ENCODE measurements at regions not wholly inside any gene's neighbourhood (a gene's known extent, or its start where the extent isn't known, plus 50 kb on each side); places are given as distances from the start of the nearest gene placed in this dataset.

- Histone ChIP-seq H3K36me3 (no peaks in the 10 kb centered on the region), H3K27ac (no peak overlapping the region), H3K4me1 (peaks cover 0 to 7% (median 0%) of the 10 kb centered on the region in 12 donors), H3K4me3 (no peak overlapping the region), H3K9me3 (peaks cover 0 to 7% (median 0%) of the 10 kb centered on the region in 12 donors), H3K27me3 (no peaks in the 10 kb centered on the region)
- DNase-seq (no peak), ATAC-seq (no peak)
- intact Hi-C loops (cut with DNase I) = no loop called here
- 70 to 79% (median 76%) methylated on average over 4 of the region's 4 CpGs for WGBS, 4 donors
- no peak for TF ChIP-seq POLR2A (IDR thresholded peaks at IDR 0.05)
- TF ChIP-seq, protein P1, sequence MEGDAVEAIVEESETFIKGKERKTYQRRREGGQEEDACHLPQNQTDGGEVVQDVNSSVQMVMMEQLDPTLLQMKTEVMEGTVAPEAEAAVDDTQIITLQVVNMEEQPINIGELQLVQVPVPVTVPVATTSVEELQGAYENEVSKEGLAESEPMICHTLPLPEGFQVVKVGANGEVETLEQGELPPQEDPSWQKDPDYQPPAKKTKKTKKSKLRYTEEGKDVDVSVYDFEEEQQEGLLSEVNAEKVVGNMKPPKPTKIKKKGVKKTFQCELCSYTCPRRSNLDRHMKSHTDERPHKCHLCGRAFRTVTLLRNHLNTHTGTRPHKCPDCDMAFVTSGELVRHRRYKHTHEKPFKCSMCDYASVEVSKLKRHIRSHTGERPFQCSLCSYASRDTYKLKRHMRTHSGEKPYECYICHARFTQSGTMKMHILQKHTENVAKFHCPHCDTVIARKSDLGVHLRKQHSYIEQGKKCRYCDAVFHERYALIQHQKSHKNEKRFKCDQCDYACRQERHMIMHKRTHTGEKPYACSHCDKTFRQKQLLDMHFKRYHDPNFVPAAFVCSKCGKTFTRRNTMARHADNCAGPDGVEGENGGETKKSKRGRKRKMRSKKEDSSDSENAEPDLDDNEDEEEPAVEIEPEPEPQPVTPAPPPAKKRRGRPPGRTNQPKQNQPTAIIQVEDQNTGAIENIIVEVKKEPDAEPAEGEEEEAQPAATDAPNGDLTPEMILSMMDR (IDR thresholded peaks at IDR 0.05) = no peak
Observed at GRCh38 chr4:174089711-174090110, 193.8 kb downstream of the FBXO8 start.

DNA sequence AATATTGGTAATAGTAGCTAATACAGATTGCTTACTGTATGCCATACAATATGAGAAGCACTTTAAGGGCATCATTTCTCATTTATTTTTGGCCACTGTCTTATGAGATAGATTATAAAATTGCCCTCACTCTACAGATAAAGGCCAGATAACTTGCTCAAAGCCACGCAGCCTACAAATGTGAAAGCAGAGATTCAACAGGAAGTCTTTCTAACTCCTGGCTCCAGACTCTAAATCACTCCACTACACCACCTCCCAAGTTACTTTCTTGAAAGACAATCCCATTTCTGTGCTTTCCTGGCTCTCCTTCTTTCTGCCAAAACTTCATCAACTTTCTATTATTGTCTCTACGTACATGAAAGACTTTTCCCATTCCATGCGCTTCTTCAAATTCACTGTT lies 194.7 kb downstream of the FBXO8 start:
- Histone ChIP-seq H3K4me1 (peaks cover 0 to 7% (median 0%) of the 10 kb centered on the region in 12 donors), H3K9me3 (peaks cover 0 to 7% (median 0%) of the 10 kb centered on the region in 12 donors), H3K36me3 (no peaks in the 10 kb centered on the region), H3K4me3 (no peak overlapping the region), H3K27me3 (no peaks in the 10 kb centered on the region), H3K27ac (no peak overlapping the region)
- DNase-seq (no peak), ATAC-seq (no peak)
- no peak for TF ChIP-seq POLR2A (IDR thresholded peaks at IDR 0.05)
- TF ChIP-seq, protein P1 (IDR thresholded peaks at IDR 0.05) = no peak
- 58 to 69% (median 64%) methylated on average over 3 of the region's 3 CpGs for WGBS, 4 donors
- intact Hi-C loops (cut with DNase I) = no loop called here

DNA sequence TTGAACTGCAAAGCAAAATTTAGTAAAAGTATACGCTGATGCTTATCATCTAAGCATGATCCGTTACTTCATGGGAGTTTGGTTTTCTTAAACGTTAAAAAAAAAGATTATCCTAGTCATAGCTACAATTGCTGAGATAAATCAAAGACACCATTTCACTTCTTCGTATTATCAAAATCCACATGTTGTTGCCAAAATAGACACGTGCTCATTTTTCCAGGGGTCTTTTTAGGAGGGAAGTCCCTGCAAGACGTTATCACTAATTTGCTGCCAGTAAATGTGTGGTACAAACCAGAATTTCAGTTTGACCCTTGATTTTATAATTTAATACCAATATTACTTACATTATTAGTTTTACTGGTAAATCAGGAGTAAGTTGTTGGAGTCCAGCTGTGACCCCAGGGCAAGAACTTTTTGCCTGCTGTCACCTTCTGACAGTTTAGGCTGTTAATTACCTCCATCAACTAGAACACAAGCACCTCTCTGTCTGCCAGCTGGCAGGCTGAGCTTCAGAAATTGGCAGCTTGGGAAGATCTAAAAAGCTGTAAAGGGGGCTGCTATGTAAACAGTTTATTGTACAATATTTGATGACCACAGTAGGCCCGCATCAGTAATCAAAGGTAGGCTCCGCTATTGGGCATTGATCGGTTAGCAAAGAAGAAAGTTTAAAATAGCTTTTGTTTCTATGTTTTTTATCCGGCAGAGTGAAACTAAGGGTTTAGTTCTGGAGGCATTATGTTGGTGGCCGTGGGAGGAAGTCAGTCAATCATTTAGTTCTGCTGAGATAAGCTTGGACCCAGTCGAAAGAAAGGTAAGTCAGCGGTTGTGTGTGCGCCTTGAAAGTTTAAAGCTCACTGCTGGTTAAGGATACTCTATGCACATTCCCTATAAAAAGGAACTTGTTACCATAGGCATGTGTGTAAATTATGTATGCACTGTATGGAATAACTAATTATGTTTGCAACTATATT lies 196.4 kb downstream of the FBXO8 start:
- ATAC-seq (peak in 2 of 4 donors; percentile 37 to 46), DNase-seq (peak in 1 of 5 donors; percentile 32)
- TF ChIP-seq, protein P1 (IDR thresholded peaks at IDR 0.05) = no peak
- TF ChIP-seq POLR2A (IDR thresholded peaks at IDR 0.05) = no peak
- Histone ChIP-seq H3K4me3 (no peak overlapping the region), H3K27ac (no peak overlapping the region), H3K27me3 (no peaks in the 10 kb centered on the region), H3K36me3 (no peaks in the 10 kb centered on the region), H3K9me3 (peaks cover 0 to 4% (median 0%) of the 10 kb centered on the region in 12 donors), H3K4me1 (peaks cover 0 to 7% (median 0%) of the 10 kb centered on the region in 12 donors)
- 40 to 47% (median 42%) methylated on average over 14 of the region's 14 CpGs for WGBS, 4 donors
- intact Hi-C loops (cut with DNase I) = no loop called here

DNA sequence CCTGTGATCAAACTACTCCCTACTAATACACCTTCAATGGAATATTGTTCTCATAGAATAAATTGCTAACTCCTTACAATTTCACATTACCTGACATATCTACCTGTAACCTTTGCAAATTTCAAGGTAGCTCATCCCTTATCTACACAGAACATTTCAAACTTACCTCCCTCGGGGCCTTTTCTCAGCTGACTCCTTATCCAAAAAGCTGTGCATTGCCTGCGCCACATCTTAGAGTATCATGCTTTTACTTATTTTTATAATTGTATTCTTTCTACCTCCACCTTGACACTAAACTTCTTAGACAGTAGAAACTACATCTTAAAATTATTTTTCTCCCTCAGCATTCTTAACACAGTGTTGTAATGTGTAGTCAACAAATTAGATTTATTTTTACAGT lies 198.5 kb downstream of the FBXO8 start:
- intact Hi-C loops (cut with DNase I) = no loop called here
- ATAC-seq = no peak

More for the DNA sequence above, 198.5 kb downstream of the FBXO8 start:
- DNase-seq = no peak
- Histone ChIP-seq H3K9me3 (no peaks in the 10 kb centered on the region), H3K27ac (no peak overlapping the region), H3K27me3 (no peaks in the 10 kb centered on the region), H3K36me3 (no peaks in the 10 kb centered on the region), H3K4me3 (no peak overlapping the region), H3K4me1 (peaks cover 0 to 7% (median 0%) of the 10 kb centered on the region in 12 donors)
- TF ChIP-seq, protein P1 (IDR thresholded peaks at IDR 0.05) = no peak
- TF ChIP-seq POLR2A (IDR thresholded peaks at IDR 0.05) = no peak
- WGBS, 4 donors = 83 to 92% (median 90%) methylated on average over 2 of the region's 2 CpGs

Measured in heart left ventricle (tissue), 16 donors.